ENCODE measurements at regions not wholly inside any gene's neighbourhood (a gene's known extent, or its start where the extent isn't known, plus 50 kb on each side); places are given as distances from the start of the nearest gene placed in this dataset.
"Not testable (repeated sequence)": the region's sequence is repeated elsewhere in the genome, so short reads cannot be mapped to it uniquely, and the experiment has no call there.

DNA sequence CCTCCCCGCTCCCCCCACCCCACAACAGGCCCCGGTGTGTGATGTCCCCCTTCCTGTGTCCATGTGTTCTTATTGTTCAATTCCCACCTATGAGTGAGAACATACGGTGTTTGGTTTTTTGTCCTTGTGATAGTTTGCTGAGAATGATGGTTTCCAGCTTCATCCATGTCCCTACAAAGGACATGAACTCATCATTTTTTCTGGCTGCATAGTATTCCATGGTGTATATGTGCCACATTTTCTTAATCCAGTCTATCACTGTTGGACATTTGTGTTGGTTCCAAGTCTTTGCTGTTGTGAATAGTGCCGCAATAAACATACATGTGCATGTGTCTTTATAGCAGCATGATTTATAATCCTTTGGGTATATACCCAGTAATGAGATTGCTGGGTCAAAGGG lies 104.3 kb downstream of the MTPN start:
- not testable (repeated sequence) for DNase-seq

GRCh38 chr7:135862586-135863340 lies 114.2 kb upstream of the FAM180A start:
- peak; percentile 79 for DNase-seq

- no peak for DNase-seq
Measured at GRCh38 chr7:135859538-135859937, 110.9 kb upstream of the FAM180A start.

DNA sequence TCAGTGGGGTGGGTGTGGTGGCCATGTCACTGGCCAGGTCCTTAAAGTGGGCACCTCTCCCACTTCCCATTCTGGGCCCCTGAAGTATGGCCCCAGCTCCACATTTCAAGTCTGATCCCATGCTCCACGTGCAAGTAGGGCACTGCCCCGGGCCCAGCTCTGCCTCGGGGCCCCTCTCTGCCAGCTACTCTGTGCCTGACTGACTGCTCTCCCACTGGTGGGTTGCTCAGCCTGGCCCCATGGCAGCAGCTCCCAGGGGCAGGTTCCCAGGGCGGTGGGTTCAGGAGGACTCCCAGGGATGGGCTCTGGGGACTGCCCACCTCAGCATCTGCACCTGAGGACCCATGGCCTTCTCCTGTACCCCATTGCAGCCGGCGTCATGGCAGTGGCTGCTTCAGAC lies 110.2 kb upstream of the FAM180A start:
- no peak for DNase-seq

- DNase-seq: no peak
Measured at GRCh38 chr7:135858379-135858778, 109.8 kb upstream of the FAM180A start.

- no peak for DNase-seq
Measured at GRCh38 chr7:135857519-135858274, 109.1 kb upstream of the FAM180A start.

DNA sequence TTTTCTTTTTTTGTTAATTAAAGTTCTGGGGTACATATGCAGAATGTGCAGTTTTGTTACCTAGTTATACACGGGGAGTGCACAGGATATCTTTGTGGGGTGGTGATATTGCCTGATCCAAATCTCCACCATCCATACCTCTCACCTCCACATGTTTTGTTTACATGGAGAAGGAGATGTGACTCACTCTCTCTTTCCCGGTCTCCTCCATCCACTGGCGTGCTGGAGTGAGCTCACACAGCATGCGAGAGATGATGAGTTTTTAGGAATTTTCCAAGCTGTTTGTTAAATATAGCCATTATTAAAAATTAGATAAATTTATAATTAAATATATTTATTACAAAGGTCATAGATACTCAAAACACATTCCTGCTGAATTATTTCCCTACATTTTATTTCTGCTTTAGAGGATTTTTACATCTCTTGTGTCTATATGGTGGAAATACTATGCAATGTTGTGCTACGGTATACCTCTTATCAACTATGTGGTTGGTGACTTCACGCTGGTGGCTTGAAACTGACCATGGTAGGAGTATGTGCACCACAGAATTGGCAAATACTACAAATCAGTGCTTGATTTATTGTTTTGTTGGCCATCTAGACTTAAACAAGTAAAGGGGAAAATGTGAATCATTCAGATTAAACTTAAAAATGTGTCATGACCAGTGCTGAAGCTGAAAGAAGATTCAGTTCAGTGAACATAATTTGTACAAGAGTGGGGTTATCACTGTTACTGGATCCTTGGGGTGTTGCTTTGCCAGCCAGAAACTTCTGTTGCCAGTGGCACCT lies 107.9 kb upstream of the FAM180A start:
- no peak for DNase-seq

GRCh38 chr7:135855846-135856245 lies 107.2 kb upstream of the FAM180A start:
- no peak for DNase-seq

- no peak for DNase-seq
Measured at GRCh38 chr7:135853499-135853898, 104.9 kb upstream of the FAM180A start.

DNA sequence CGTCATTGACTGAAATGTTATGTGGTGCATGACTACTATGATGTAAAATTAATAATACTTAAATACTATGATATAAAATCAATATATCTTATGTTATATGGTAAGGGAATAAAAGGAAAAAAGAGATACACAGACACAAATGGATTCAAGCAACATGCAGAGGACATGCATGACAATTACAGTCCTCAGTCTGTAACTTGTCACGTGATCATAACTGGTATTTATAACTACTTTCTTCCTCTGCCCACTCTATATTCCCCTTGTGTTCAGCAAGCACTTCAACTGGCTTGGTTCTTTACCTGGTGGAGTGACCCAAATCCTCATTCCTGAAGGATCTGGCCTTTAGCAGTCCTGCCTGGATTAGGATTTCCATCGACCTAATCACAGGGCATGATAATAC lies 104.4 kb upstream of the FAM180A start:
- DNase-seq: no peak

GRCh38 chr7:135847242-135847641 lies 98.6 kb upstream of the FAM180A start:
- no peak for DNase-seq

GRCh38 chr7:135846339-135846738 lies 97.7 kb upstream of the FAM180A start:
- no peak for DNase-seq

- DNase-seq: peak; percentile 31
Measured at GRCh38 chr7:135845415-135846075, 96.9 kb upstream of the FAM180A start.

DNA sequence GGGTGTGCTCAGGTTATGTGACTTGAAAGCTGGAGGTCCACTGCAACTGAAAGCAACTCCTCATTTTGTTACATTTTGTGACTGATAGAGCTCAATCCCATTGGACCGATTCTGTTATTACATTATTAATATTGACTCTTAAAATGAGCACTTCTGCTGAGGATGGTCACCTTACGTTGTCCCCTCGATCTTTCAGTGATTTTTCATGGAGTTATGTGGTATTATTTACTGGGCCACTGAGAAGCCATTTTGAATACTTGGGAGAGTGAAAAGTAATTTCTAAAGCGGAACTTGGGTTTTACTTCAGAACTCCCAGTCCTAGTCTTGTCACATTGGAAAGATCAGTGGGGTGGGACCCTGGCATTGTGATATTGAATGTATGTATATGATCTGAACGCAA lies 96.3 kb upstream of the FAM180A start:
- DNase-seq: no peak

GRCh38 chr7:135843214-135843613 lies 94.6 kb upstream of the FAM180A start:
- DNase-seq: no peak

- DNase-seq: peak; percentile 22
Measured at GRCh38 chr7:135842446-135843179, 94.0 kb upstream of the FAM180A start.

GRCh38 chr7:135840591-135840990 lies 92.0 kb upstream of the FAM180A start:
- DNase-seq: peak; percentile 65

GRCh38 chr7:135837675-135838074 lies 89.1 kb upstream of the FAM180A start:
- DNase-seq: no peak

GRCh38 chr7:135834266-135834665 lies 85.7 kb upstream of the FAM180A start:
- DNase-seq: peak; percentile 36

GRCh38 chr7:135833642-135834041 lies 85.0 kb upstream of the FAM180A start:
- peak; percentile 72 for DNase-seq

- no peak for DNase-seq
Measured at GRCh38 chr7:135831455-135832195, 83.0 kb upstream of the FAM180A start.

DNA sequence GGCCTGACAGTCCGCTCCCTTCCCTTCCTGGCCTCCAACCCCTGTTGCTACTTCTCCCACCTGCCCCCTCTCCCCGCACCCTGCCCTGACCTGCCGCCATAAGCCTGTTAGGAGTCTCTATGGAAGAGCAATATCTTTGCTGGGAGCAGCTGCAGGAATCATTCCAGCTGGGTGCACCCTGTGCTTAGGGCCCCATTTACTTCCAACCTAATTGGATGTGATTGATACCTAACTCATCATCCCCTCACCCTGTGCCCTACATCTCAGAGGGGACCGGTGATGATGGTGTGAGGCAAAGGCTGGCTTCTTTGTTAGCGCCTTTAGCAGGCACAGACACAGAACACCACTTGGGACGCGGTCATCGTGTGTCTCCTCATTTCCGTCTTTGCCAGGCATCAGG lies 80.0 kb upstream of the FAM180A start:
- DNase-seq: peak; percentile 81

Data from NCI-H146 (cell line).